Sigmoid colon (tissue), 6 donors: ENCODE measurements at regions not wholly inside any gene's neighbourhood (a gene's known extent, or its start where the extent isn't known, plus 50 kb on each side); places are given as distances from the start of the nearest gene placed in this dataset.

ENCODE experiments used
- DNase-seq: peaks from one replicate; pipeline ENCODE4 v3.0.0-alpha.2; 2019
- H3K27ac ChIP-seq, 4 donors: fragments of 200-600 bp; sonication (generic); one replicate each; pipeline ENCODE4 v1.5.1; 2016 to 2019; ENCODE audit warnings: mild to moderate bottlenecking in 1 of 4
- H3K27me3 ChIP-seq, 3 donors: fragments of 200-600 bp; sonication (generic); one replicate each; pipeline ENCODE4 v1.5.1; 2019; ENCODE audit warnings: mild to moderate bottlenecking in 1 of 3
- H3K36me3 ChIP-seq, 4 donors: fragments of 200-600 bp; sonication (generic); one replicate each; pipeline ENCODE4 v1.5.1; 2016 to 2019
- H3K4me1 ChIP-seq, 4 donors: fragments of 200-600 bp; sonication (generic); one replicate each; pipeline ENCODE4 v1.5.1; 2017 to 2019
- H3K4me3 ChIP-seq, 4 donors: fragments of 200-600 bp; sonication (generic); one replicate each; pipeline ENCODE4 v1.5.1; 2017 to 2019; ENCODE audit warnings: mild to moderate bottlenecking in 2 of 4, moderate library complexity in 1 of 4
- H3K9me3 ChIP-seq, 4 donors: fragments of 200-600 bp in 3 of 4; sonication (generic) in 3 of 4; one replicate each; pipeline versions ENCODE4 v1.5.1 to v1.6.1; 2013 to 2019
- EP300 ChIP-seq, 4 donors: sonication (generic); formaldehyde crosslinking; IDR thresholded peaks; one replicate each; pipeline ENCODE4 v1.6.1; 2017; ENCODE audit warnings: antibody characterized with exemption in 4 of 4
- POLR2A ChIP-seq, 2 donors: fragments of 450-650 bp; IDR thresholded peaks; one replicate each; pipeline ENCODE4 v1.6.1; 2016; ENCODE audit warnings: antibody characterized with exemption in 2 of 2, mild to moderate bottlenecking in 2 of 2, moderate library complexity in 2 of 2
- POLR2AphosphoS5 ChIP-seq, 4 donors: sonication (generic); formaldehyde crosslinking; IDR thresholded peaks; one replicate each; pipeline ENCODE4 v1.6.1; 2017; ENCODE audit warnings: antibody characterized with exemption in 4 of 4
- WGBS, 2 donors: extraction: QIAGEN DNeasy Blood & Tissue Kit; methylation state at CpG; one replicate each; pipeline ENCODE4 v1.1.7; 2013; 5-methylcytosine and 5-hydroxymethylcytosine counted together
- intact Hi-C: fragments of 100-400 bp; cut with DNase I; formaldehyde crosslinking; loops from one replicate; pipeline ENCODE4 v1.15.1; 2023
- TF ChIP-seq, protein P1 (sequence below), 4 experiments: fragments of 450-650 bp in 3 of 4; fragments of 200-600 bp in 1 of 4; IDR thresholded peaks; one replicate each; pipeline ENCODE4 v1.5.1; 2016 to 2019; ENCODE audit warnings: antibody characterized with exemption in 4 of 4, mild to moderate bottlenecking in 3 of 4, moderate library complexity in 2 of 4
- donor health status: healthy with polysubstance abuse.
- donor health status: healthy.

DNA sequence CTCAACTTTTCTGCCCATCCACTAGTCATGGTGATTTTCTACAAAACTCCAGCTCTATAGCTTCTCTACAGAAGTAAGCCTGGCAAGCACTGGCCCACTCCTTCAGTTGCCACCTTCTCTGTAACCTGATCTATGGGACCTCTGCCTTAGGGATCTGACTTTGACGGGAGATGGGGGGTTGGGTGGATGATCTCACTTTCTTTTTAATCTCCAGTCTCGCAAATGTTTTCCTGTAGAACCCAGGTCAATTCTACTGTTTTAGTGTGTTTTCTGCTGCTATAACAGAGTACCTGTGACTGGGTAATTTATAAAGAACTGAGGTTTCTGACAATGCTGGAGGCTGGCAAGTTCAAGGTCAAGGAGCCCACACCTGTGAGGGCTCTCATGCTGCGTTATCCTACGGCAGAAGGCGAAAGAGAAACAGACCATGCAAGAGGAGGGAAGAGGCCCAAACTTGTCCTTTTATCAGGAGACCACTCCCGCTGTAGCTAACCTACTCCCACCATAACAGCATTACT, 189.9 kb upstream of the THRB start:
- Histone ChIP-seq H3K9me3 (no peaks in the 10 kb centered on the region), H3K36me3 (no peaks in the 10 kb centered on the region), H3K27me3 (no peaks in the 10 kb centered on the region), H3K27ac (no peak overlapping the region), H3K4me3 (no peak overlapping the region), H3K4me1 (peaks cover 0 to 28% (median 11%) of the 10 kb centered on the region in 4 donors)
- DNase-seq, result no peak
- no peak for TF ChIP-seq POLR2A (IDR thresholded peaks at IDR 0.05)
- TF ChIP-seq POLR2AphosphoS5 (IDR thresholded peaks at IDR 0.05), result no peak
- TF ChIP-seq, protein P1, sequence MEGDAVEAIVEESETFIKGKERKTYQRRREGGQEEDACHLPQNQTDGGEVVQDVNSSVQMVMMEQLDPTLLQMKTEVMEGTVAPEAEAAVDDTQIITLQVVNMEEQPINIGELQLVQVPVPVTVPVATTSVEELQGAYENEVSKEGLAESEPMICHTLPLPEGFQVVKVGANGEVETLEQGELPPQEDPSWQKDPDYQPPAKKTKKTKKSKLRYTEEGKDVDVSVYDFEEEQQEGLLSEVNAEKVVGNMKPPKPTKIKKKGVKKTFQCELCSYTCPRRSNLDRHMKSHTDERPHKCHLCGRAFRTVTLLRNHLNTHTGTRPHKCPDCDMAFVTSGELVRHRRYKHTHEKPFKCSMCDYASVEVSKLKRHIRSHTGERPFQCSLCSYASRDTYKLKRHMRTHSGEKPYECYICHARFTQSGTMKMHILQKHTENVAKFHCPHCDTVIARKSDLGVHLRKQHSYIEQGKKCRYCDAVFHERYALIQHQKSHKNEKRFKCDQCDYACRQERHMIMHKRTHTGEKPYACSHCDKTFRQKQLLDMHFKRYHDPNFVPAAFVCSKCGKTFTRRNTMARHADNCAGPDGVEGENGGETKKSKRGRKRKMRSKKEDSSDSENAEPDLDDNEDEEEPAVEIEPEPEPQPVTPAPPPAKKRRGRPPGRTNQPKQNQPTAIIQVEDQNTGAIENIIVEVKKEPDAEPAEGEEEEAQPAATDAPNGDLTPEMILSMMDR (IDR thresholded peaks at IDR 0.05), result no peak
- no peak for TF ChIP-seq EP300 (IDR thresholded peaks at IDR 0.05)
- WGBS, 2 donors, result 84 to 92% methylated on average over 6 of the region's 6 CpGs
- intact Hi-C loops, result loop anchor here (1.0 to 10.0 kb wide), 5 partner anchors 192 to 797 kb away; partner anchors contain the start of gene THRB

DNA sequence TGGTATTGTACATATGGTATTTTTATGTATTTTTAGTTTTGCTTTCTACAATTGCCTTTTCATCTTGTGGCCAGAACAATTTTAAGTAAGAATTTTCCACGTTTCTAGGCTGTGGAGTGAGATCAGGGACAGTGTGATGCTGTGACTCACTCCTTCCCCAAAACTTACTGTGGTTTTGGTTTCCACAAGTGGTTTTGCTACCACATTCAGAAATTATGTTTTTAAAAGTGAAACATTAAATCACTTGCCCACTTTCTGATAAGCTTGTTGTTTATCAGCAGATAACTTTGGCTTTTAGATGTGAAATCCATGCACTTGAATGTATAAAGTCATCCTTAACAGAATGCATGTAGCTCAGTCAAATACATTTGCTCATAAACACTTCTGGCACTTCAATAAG, 192.2 kb upstream of the THRB start:
- Histone ChIP-seq H3K4me1 (peaks cover 0 to 28% (median 11%) of the 10 kb centered on the region in 4 donors), H3K9me3 (no peaks in the 10 kb centered on the region), H3K4me3 (no peak overlapping the region), H3K27ac (peak overlapping the region in 2 of 4 donors; percentile 8 to 32), H3K27me3 (no peaks in the 10 kb centered on the region), H3K36me3 (no peaks in the 10 kb centered on the region)
- no peak for TF ChIP-seq EP300 (IDR thresholded peaks at IDR 0.05)
- no peak for TF ChIP-seq POLR2AphosphoS5 (IDR thresholded peaks at IDR 0.05)
- TF ChIP-seq, protein P1 (IDR thresholded peaks at IDR 0.05), result no peak
- no peak for TF ChIP-seq POLR2A (IDR thresholded peaks at IDR 0.05)
- WGBS, 2 donors, result 33 to 47% methylated on average over 1 of the region's 1 CpG
- DNase-seq, result no peak
- intact Hi-C loops, result loop anchor here (10.0 kb wide), 1 partner anchor 502 kb away; no protein-coding TSS in a partner anchor

DNA sequence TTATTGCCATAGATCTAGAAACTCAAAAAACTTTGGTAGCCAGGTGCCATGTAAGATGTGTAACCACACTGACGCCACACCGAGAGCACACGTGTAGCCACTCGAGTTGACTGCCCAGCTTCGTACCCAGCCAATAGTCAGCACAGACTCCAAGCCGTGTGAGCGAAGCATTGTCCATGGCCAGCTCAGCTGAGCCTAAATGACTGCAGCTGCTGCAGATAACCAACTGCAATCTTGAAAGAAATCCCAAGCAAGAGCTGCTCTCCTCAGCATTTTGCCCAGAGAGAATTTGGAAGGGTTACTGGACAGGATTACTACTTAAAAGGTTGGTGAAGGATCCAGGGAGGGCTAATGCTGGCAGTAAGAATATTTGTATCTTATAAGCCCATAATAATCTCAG, 193.0 kb upstream of the THRB start:
- Histone ChIP-seq H3K36me3 (no peaks in the 10 kb centered on the region), H3K4me1 (peaks cover 0 to 28% (median 11%) of the 10 kb centered on the region in 4 donors), H3K4me3 (no peak overlapping the region), H3K27ac (no peak overlapping the region), H3K9me3 (no peaks in the 10 kb centered on the region), H3K27me3 (no peaks in the 10 kb centered on the region)
- intact Hi-C loops, result loop anchor here (10.0 kb wide), 1 partner anchor 503 kb away; no protein-coding TSS in a partner anchor
- TF ChIP-seq POLR2AphosphoS5 (IDR thresholded peaks at IDR 0.05) (no peak), POLR2A (IDR thresholded peaks at IDR 0.05) (no peak), EP300 (IDR thresholded peaks at IDR 0.05) (no peak)
- TF ChIP-seq, protein P1 (IDR thresholded peaks at IDR 0.05), result no peak
- WGBS, 2 donors, result 87 to 95% methylated on average over 7 of the region's 7 CpGs
- no peak for DNase-seq

DNA sequence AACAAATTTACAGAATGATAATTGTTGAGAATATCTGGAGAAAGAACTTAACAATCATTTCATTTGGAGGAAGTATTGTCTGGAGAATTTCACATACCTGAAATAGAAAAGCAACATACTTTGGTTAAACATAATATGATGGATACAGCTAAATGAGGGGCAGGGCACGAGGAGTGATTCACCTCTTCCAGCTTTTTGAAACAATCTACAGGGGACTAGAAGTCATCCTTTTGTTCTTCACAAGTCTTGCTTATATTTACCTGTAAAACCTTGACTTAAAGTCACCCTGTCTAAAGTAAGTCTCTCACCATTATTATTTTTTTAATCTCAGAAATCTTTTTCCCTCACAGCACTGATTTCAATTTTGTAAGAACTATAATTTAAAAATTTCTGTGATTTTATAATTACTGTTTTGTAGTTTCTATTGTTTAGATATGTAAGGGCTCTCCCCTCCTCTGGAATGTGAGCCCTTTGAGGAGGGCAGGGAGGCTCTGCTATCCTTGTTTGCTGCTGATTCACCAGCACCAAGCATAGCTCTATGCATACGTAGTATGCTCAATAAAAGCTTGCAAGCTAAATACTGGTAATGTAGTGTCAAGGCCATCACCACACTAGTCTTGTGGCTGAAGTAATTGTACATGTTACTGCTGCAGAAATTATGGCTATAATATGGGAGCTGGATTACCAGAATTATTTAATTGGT, 193.9 kb upstream of the THRB start:
- Histone ChIP-seq H3K4me3 (no peak overlapping the region), H3K27ac (no peak overlapping the region), H3K9me3 (no peaks in the 10 kb centered on the region), H3K4me1 (peaks cover 0 to 28% (median 10%) of the 10 kb centered on the region in 4 donors), H3K36me3 (no peaks in the 10 kb centered on the region), H3K27me3 (no peaks in the 10 kb centered on the region)
- no peak for DNase-seq
- TF ChIP-seq EP300 (IDR thresholded peaks at IDR 0.05), result no peak
- 44 to 62% methylated on average over 2 of the region's 2 CpGs for WGBS, 2 donors
- intact Hi-C loops, result loop anchor here (10.0 kb wide), 1 partner anchor 504 kb away; no protein-coding TSS in a partner anchor

DNA sequence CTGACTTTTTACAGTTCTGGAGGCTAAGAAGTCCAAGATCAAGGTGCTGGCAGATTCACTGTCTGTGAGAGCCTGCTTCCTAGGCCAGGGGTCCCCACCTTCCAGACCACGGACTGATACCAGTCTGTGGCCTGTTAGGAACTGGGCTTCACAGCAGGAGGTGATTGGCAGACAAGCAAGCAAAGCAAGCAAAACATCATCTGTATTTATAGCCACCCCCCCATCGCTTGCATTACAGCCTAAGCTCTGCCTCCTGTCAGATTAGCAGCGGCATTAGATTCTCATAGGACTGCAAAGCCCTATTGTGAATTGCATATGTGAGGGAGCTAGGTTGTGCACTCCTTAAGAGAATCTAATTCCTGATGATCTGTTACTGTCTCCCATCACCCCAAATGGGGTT, 194.7 kb upstream of the THRB start:
- Histone ChIP-seq H3K9me3 (no peaks in the 10 kb centered on the region), H3K36me3 (no peaks in the 10 kb centered on the region), H3K27ac (no peak overlapping the region), H3K4me3 (no peak overlapping the region), H3K4me1 (peaks cover 0 to 28% (median 9%) of the 10 kb centered on the region in 4 donors), H3K27me3 (no peaks in the 10 kb centered on the region)
- TF ChIP-seq EP300 (IDR thresholded peaks at IDR 0.05), result no peak
- TF ChIP-seq, protein P1 (IDR thresholded peaks at IDR 0.05), result no peak
- 90 to 91% methylated on average over 3 of the region's 3 CpGs for WGBS, 2 donors
- no peak for DNase-seq
- intact Hi-C loops, result loop anchor here (10.0 kb wide), 1 partner anchor 505 kb away; no protein-coding TSS in a partner anchor
